ENCODE measurements at regions not wholly inside any gene's neighbourhood (a gene's known extent, or its start where the extent isn't known, plus 50 kb on each side); places are given as distances from the start of the nearest gene placed in this dataset.

DNA sequence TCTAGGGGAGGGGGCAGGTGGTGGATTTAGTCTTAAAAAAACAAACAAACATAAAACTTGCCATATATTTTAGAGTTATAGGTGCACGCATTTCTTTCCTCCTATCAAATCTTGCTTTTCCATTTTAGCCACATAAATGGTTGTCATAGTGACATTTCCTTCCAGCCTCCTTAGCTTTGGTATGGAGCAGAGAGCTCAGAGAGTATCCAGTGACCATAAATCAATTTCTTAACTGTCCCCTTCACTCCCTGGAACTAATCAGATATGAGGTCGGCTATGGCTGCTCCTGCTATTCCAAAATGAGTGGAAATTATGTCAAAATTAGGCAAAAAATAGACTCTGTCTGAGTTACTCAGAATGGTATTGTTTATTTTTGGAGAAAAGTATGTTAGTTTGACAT, 164.5 kb downstream of the EBLN2 start:
- TF ChIP-seq, protein P1, sequence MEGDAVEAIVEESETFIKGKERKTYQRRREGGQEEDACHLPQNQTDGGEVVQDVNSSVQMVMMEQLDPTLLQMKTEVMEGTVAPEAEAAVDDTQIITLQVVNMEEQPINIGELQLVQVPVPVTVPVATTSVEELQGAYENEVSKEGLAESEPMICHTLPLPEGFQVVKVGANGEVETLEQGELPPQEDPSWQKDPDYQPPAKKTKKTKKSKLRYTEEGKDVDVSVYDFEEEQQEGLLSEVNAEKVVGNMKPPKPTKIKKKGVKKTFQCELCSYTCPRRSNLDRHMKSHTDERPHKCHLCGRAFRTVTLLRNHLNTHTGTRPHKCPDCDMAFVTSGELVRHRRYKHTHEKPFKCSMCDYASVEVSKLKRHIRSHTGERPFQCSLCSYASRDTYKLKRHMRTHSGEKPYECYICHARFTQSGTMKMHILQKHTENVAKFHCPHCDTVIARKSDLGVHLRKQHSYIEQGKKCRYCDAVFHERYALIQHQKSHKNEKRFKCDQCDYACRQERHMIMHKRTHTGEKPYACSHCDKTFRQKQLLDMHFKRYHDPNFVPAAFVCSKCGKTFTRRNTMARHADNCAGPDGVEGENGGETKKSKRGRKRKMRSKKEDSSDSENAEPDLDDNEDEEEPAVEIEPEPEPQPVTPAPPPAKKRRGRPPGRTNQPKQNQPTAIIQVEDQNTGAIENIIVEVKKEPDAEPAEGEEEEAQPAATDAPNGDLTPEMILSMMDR (conservative IDR thresholded peaks at IDR 0.05; ENCODE audit: low read depth, low read length): no peak
- no peak overlapping the region for H3K4me3 ChIP-seq (ENCODE audit: low read length)
- DNase-seq (ENCODE audit: low read depth): no peak

DNA sequence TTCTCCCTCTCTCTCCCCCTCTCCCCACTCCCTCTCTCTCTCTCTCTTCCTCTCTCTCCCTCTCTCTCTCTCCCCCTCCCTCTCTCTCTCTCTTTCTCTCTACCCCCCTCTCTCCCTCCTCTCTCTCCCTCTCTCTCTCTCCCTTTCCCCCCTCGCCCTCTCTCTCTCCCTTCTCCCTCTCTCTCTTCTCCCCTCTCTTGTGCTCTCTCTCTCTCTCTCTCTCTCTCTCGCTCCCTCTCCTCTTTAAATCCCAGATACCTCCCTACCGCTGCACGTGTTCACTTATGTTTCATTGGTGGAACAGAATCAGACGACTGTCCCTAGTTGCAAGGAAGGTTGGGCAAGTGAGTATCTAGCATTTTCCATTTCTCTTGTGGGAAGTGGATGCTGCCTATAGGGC, 166.5 kb downstream of the EBLN2 start:
- no peak for DNase-seq (ENCODE audit: low read depth)
- TF ChIP-seq, protein P1 (conservative IDR thresholded peaks at IDR 0.05; ENCODE audit: low read depth, low read length): no peak
- H3K4me3 ChIP-seq (ENCODE audit: low read length): no peak overlapping the region

DNA sequence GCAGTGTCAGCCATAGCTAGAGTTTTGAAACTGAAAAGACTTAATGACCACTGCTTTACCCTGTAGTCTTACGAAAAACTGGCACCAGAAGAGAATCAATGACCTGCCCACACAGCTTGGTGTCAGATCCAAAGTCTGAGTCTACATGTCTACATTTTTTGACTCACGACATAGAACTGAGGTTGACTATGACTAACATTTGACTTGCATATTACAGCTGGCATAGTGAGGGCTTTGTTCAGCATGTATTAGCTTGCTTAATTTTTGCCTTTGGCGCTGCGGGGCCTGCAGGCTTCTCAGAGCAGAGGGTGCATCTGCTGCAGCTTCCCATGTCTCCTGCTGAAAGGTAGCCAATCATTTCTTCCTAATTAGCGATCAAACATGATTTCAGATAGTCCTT, 167.0 kb downstream of the EBLN2 start:
- no peak for DNase-seq (ENCODE audit: low read depth)
- TF ChIP-seq, protein P1 (conservative IDR thresholded peaks at IDR 0.05; ENCODE audit: low read depth, low read length): no peak
- no peak overlapping the region for H3K4me3 ChIP-seq (ENCODE audit: low read length)

DNA sequence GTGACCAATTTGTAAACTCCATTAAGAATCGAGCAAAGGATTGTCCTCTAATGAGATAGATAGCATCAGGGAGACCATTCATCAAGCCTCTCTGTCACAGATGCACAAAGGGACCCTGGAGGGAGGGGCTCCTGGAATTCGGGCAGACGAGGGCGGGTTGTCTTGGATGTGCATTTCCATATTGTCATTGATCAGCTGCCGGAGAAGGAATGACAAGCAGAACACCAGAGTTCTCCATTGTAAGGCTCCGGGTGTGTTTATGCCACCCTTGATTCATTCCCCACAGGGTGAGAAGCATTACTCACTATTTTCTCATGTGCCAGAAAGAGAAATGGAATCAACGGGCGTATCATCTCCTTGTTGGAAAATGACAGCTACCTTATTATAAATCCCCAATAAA, 167.5 kb downstream of the EBLN2 start:
- TF ChIP-seq, protein P1 (conservative IDR thresholded peaks at IDR 0.05; ENCODE audit: low read depth, low read length): no peak
- no peak overlapping the region for H3K4me3 ChIP-seq (ENCODE audit: low read length)
- DNase-seq (ENCODE audit: low read depth): no peak

DNA sequence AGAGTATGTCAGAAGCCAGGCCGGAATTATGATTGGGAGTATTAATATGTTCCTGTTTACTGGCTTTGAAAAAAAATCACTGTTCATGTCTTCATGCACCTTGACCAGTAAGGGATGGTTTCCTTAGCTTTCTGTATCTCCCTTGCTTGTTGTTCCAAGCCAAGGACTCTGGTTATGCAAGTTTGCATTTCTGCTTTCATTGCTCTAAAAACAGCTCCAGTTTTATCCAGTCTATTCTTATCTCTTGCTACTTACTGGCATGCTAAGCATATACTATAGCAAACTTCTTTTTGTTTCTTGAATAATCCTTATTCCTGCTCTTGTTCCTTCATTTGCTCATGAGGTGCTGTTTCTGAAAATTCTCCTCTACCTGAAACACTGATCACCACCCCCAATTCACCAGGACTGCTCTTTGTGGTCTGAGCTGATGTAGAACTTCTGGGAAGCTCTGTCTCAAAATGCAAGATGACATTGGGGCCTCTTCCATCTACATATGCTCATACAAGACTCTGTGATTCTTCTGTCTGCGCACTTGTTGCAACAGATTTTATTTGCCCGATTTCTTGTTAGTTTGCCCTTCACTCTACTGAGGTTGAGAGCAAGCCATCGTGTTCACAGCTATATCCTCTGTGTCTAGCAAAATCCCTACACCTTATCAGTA, 173.0 kb downstream of the EBLN2 start:
- TF ChIP-seq, protein P1 (conservative IDR thresholded peaks at IDR 0.05; ENCODE audit: low read depth, low read length): no peak
- H3K4me3 ChIP-seq (ENCODE audit: low read length): no peak overlapping the region
- no peak for DNase-seq (ENCODE audit: low read depth)

DNA sequence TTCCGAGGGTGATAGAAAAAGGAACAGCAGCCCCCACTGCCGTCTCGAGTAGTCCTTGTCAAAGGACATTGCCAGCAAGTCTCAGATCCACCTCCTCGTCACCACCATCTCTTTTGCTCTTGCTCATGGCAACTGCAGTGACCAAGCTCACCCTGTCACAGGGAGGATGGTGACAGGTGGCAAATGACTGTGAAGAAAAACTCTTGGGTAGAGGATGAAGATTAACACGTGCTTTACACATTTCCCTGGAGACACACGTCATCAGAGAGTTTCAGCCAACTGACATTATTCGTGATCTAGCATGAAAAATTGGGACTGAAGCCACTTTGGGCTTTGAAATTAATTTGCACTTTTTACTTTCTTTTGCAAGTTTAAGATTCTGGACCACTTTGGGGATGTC, 174.3 kb downstream of the EBLN2 start:
- TF ChIP-seq, protein P1 (conservative IDR thresholded peaks at IDR 0.05; ENCODE audit: low read depth, low read length): no peak
- DNase-seq (ENCODE audit: low read depth): no peak
- no peak overlapping the region for H3K4me3 ChIP-seq (ENCODE audit: low read length)

DNA sequence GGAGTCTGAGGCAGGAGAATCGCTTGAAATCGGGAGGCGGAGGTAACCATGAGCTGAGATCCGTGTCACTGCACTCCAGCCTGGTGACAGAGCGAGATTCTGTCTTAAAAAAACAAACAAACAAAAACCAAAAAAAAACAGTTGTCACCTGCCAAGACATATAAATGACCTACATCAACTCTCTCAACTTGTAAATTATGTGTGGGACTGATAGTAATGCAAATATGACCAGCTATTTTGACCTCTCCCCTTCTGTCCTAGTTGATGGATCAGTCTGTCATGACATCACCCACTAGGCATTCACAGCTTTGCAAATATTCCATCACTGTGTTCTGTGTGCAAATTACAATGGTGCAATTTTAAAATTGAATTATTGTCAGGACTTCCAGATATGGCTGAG, 175.4 kb downstream of the EBLN2 start:
- TF ChIP-seq, protein P1 (conservative IDR thresholded peaks at IDR 0.05; ENCODE audit: low read depth, low read length): no peak
- H3K4me3 ChIP-seq (ENCODE audit: low read length): no peak overlapping the region
- no peak for DNase-seq (ENCODE audit: low read depth)

All from retinal pigment epithelial cell (primary cell).